ENCODE measurements at regions not wholly inside any gene's neighbourhood (a gene's known extent, or its start where the extent isn't known, plus 50 kb on each side); places are given as distances from the start of the nearest gene placed in this dataset.

GRCh38 chr10:94198324-94198723 is 164.4 kb downstream of the NOC3L start:
- H3K36me3 ChIP-seq (ENCODE audit: insufficient read depth, low read length), result no peaks in the 10 kb centered on the region
- H3K4me1 ChIP-seq (ENCODE audit: insufficient read depth, low read length), result peaks cover 27% of the 10 kb centered on the region
- H3K9me3 ChIP-seq (ENCODE audit: low read length), result no peaks in the 10 kb centered on the region
- no peak overlapping the region for H3K9ac ChIP-seq (ENCODE audit: low read length)
- H3K27me3 ChIP-seq (ENCODE audit: control insufficient read depth in 1 of 2, insufficient read depth in 2 of 2, low read length in 2 of 2), result no peaks in the 10 kb centered on the region
- no peak overlapping the region for H3K4me3 ChIP-seq (ENCODE audit: low read depth in 1 of 2, low read length in 2 of 2)
- no peak overlapping the region for H3K27ac ChIP-seq (ENCODE audit: low read depth, low read length)

- H3K9ac ChIP-seq (ENCODE audit: low read length), result no peak overlapping the region
- peaks cover 14% of the 10 kb centered on the region for H3K4me1 ChIP-seq (ENCODE audit: insufficient read depth, low read length)
- H3K36me3 ChIP-seq (ENCODE audit: insufficient read depth, low read length), result no peaks in the 10 kb centered on the region
- no peaks in the 10 kb centered on the region for H3K27me3 ChIP-seq (ENCODE audit: control insufficient read depth in 1 of 2, insufficient read depth in 2 of 2, low read length in 2 of 2)
- H3K4me3 ChIP-seq (ENCODE audit: low read depth in 1 of 2, low read length in 2 of 2), result no peak overlapping the region
- no peak overlapping the region for H3K27ac ChIP-seq (ENCODE audit: low read depth, low read length)
- H3K9me3 ChIP-seq (ENCODE audit: low read length), result no peaks in the 10 kb centered on the region
Observed at GRCh38 chr10:94199565-94199964, 163.2 kb downstream of the NOC3L start.

- H3K9ac ChIP-seq (ENCODE audit: low read length), result no peak overlapping the region
- H3K27ac ChIP-seq (ENCODE audit: low read depth, low read length), result no peak overlapping the region
- H3K36me3 ChIP-seq (ENCODE audit: insufficient read depth, low read length), result no peaks in the 10 kb centered on the region
- no peak overlapping the region for H3K4me3 ChIP-seq (ENCODE audit: low read depth in 1 of 2, low read length in 2 of 2)
- H3K9me3 ChIP-seq (ENCODE audit: low read length), result no peaks in the 10 kb centered on the region
- no peaks in the 10 kb centered on the region for H3K27me3 ChIP-seq (ENCODE audit: control insufficient read depth in 1 of 2, insufficient read depth in 2 of 2, low read length in 2 of 2)
- peaks cover 8% of the 10 kb centered on the region for H3K4me1 ChIP-seq (ENCODE audit: insufficient read depth, low read length)
Observed at GRCh38 chr10:94200146-94200837, 162.4 kb downstream of the NOC3L start.

- H3K27me3 ChIP-seq (ENCODE audit: control insufficient read depth in 1 of 2, insufficient read depth in 2 of 2, low read length in 2 of 2), result no peaks in the 10 kb centered on the region
- no peak overlapping the region for H3K9ac ChIP-seq (ENCODE audit: low read length)
- H3K4me3 ChIP-seq (ENCODE audit: low read depth in 1 of 2, low read length in 2 of 2), result no peak overlapping the region
- no peaks in the 10 kb centered on the region for H3K36me3 ChIP-seq (ENCODE audit: insufficient read depth, low read length)
- no peaks in the 10 kb centered on the region for H3K9me3 ChIP-seq (ENCODE audit: low read length)
- H3K27ac ChIP-seq (ENCODE audit: low read depth, low read length), result no peak overlapping the region
- H3K4me1 ChIP-seq (ENCODE audit: insufficient read depth, low read length), result no peaks in the 10 kb centered on the region
Observed at GRCh38 chr10:94205396-94205831, 157.3 kb downstream of the NOC3L start.

GRCh38 chr10:94206176-94206575 is 156.6 kb downstream of the NOC3L start:
- H3K27me3 ChIP-seq (ENCODE audit: control insufficient read depth in 1 of 2, insufficient read depth in 2 of 2, low read length in 2 of 2), result no peaks in the 10 kb centered on the region
- no peak overlapping the region for H3K9ac ChIP-seq (ENCODE audit: low read length)
- H3K4me1 ChIP-seq (ENCODE audit: insufficient read depth, low read length), result peaks cover 6% of the 10 kb centered on the region
- H3K9me3 ChIP-seq (ENCODE audit: low read length), result no peaks in the 10 kb centered on the region
- H3K27ac ChIP-seq (ENCODE audit: low read depth, low read length), result no peak overlapping the region
- no peak overlapping the region for H3K4me3 ChIP-seq (ENCODE audit: low read depth in 1 of 2, low read length in 2 of 2)
- H3K36me3 ChIP-seq (ENCODE audit: insufficient read depth, low read length), result no peaks in the 10 kb centered on the region

GRCh38 chr10:94208315-94208714 is 154.4 kb downstream of the NOC3L start:
- Histone ChIP-seq H3K9ac (ENCODE audit: low read length) (no peak overlapping the region), H3K4me3 (ENCODE audit: low read depth in 1 of 2, low read length in 2 of 2) (no peak overlapping the region), H3K27me3 (ENCODE audit: control insufficient read depth in 1 of 2, insufficient read depth in 2 of 2, low read length in 2 of 2) (no peaks in the 10 kb centered on the region), H3K27ac (ENCODE audit: low read depth, low read length) (no peak overlapping the region), H3K4me1 (ENCODE audit: insufficient read depth, low read length) (peaks cover 6% of the 10 kb centered on the region), H3K36me3 (ENCODE audit: insufficient read depth, low read length) (no peaks in the 10 kb centered on the region), H3K9me3 (ENCODE audit: low read length) (no peaks in the 10 kb centered on the region)

- Histone ChIP-seq H3K4me1 (ENCODE audit: insufficient read depth, low read length) (peaks cover 6% of the 10 kb centered on the region), H3K36me3 (ENCODE audit: insufficient read depth, low read length) (no peaks in the 10 kb centered on the region), H3K27me3 (ENCODE audit: control insufficient read depth in 1 of 2, insufficient read depth in 2 of 2, low read length in 2 of 2) (no peaks in the 10 kb centered on the region), H3K9ac (ENCODE audit: low read length) (no peak overlapping the region), H3K4me3 (ENCODE audit: low read depth in 1 of 2, low read length in 2 of 2) (no peak overlapping the region), H3K27ac (ENCODE audit: low read depth, low read length) (no peak overlapping the region), H3K9me3 (ENCODE audit: low read length) (no peaks in the 10 kb centered on the region)
Observed at GRCh38 chr10:94210440-94211168, 152.1 kb downstream of the NOC3L start.

GRCh38 chr10:94211169-94211510 is 151.6 kb downstream of the NOC3L start:
- no peak overlapping the region for H3K27ac ChIP-seq (ENCODE audit: low read depth, low read length)
- no peak overlapping the region for H3K9ac ChIP-seq (ENCODE audit: low read length)
- peaks cover 6% of the 10 kb centered on the region for H3K4me1 ChIP-seq (ENCODE audit: insufficient read depth, low read length)
- H3K4me3 ChIP-seq (ENCODE audit: low read depth in 1 of 2, low read length in 2 of 2), result no peak overlapping the region
- H3K36me3 ChIP-seq (ENCODE audit: insufficient read depth, low read length), result no peaks in the 10 kb centered on the region
- no peaks in the 10 kb centered on the region for H3K9me3 ChIP-seq (ENCODE audit: low read length)
- H3K27me3 ChIP-seq (ENCODE audit: control insufficient read depth in 1 of 2, insufficient read depth in 2 of 2, low read length in 2 of 2), result no peaks in the 10 kb centered on the region

- H3K9ac ChIP-seq (ENCODE audit: low read length), result no peak overlapping the region
- no peaks in the 10 kb centered on the region for H3K36me3 ChIP-seq (ENCODE audit: insufficient read depth, low read length)
- H3K4me1 ChIP-seq (ENCODE audit: insufficient read depth, low read length), result peaks cover 6% of the 10 kb centered on the region
- H3K27ac ChIP-seq (ENCODE audit: low read depth, low read length), result no peak overlapping the region
- H3K27me3 ChIP-seq (ENCODE audit: control insufficient read depth in 1 of 2, insufficient read depth in 2 of 2, low read length in 2 of 2), result no peaks in the 10 kb centered on the region
- no peak overlapping the region for H3K4me3 ChIP-seq (ENCODE audit: low read depth in 1 of 2, low read length in 2 of 2)
- H3K9me3 ChIP-seq (ENCODE audit: low read length), result no peaks in the 10 kb centered on the region
Observed at GRCh38 chr10:94213001-94213530, 149.7 kb downstream of the NOC3L start.

GRCh38 chr10:94213980-94214379 is 148.8 kb downstream of the NOC3L start:
- no peak overlapping the region for H3K9ac ChIP-seq (ENCODE audit: low read length)
- no peak overlapping the region for H3K27ac ChIP-seq (ENCODE audit: low read depth, low read length)
- H3K9me3 ChIP-seq (ENCODE audit: low read length), result no peaks in the 10 kb centered on the region
- H3K4me3 ChIP-seq (ENCODE audit: low read depth in 1 of 2, low read length in 2 of 2), result no peak overlapping the region
- H3K27me3 ChIP-seq (ENCODE audit: control insufficient read depth in 1 of 2, insufficient read depth in 2 of 2, low read length in 2 of 2), result no peaks in the 10 kb centered on the region
- H3K4me1 ChIP-seq (ENCODE audit: insufficient read depth, low read length), result peaks cover 6% of the 10 kb centered on the region
- no peaks in the 10 kb centered on the region for H3K36me3 ChIP-seq (ENCODE audit: insufficient read depth, low read length)

- no peaks in the 10 kb centered on the region for H3K9me3 ChIP-seq (ENCODE audit: low read length)
- H3K27me3 ChIP-seq (ENCODE audit: control insufficient read depth in 1 of 2, insufficient read depth in 2 of 2, low read length in 2 of 2), result no peaks in the 10 kb centered on the region
- no peak overlapping the region for H3K27ac ChIP-seq (ENCODE audit: low read depth, low read length)
- no peak overlapping the region for H3K9ac ChIP-seq (ENCODE audit: low read length)
- H3K4me3 ChIP-seq (ENCODE audit: low read depth in 1 of 2, low read length in 2 of 2), result no peak overlapping the region
- no peaks in the 10 kb centered on the region for H3K36me3 ChIP-seq (ENCODE audit: insufficient read depth, low read length)
- peaks cover 6% of the 10 kb centered on the region for H3K4me1 ChIP-seq (ENCODE audit: insufficient read depth, low read length)
Observed at GRCh38 chr10:94214481-94214893, 148.3 kb downstream of the NOC3L start.

Data from muscle layer of colon (tissue), 2 donors.